Urinary bladder (tissue), 3 donors: ENCODE measurements at regions not wholly inside any gene's neighbourhood (a gene's known extent, or its start where the extent isn't known, plus 50 kb on each side); places are given as distances from the start of the nearest gene placed in this dataset.
"Not testable (repeated sequence)": the region's sequence is repeated elsewhere in the genome, so short reads cannot be mapped to it uniquely, and the experiment has no call there.

ENCODE experiments used
- DNase-seq: peaks from one replicate; pipeline ENCODE4 v3.0.0-alpha.2; 2015; ENCODE audit errors: extremely low spot score
- H3K27ac ChIP-seq: one replicate; pipeline ENCODE4 v1.5.1; 2013; ENCODE audit warnings: low read depth, mild to moderate bottlenecking, moderate library complexity
- H3K36me3 ChIP-seq: one replicate; pipeline ENCODE4 v1.6.1; 2013; ENCODE audit warnings: mild to moderate bottlenecking, moderate library complexity; ENCODE audit not compliant: insufficient read depth
- H3K4me1 ChIP-seq: one replicate; pipeline ENCODE4 v1.6.1; 2013; ENCODE audit warnings: mild to moderate bottlenecking, moderate library complexity; ENCODE audit not compliant: insufficient read depth
- H3K4me3 ChIP-seq: one replicate; pipeline ENCODE4 v1.5.1; 2013; ENCODE audit warnings: low read depth, low read length
- WGBS: extraction: QIAGEN DNeasy Blood & Tissue Kit; methylation state at CpG from one replicate; pipeline ENCODE4 v1.1.7; 2013; 5-methylcytosine and 5-hydroxymethylcytosine counted together
- donor health status: healthy with polysubstance abuse.
- donor health status: healthy.

DNA sequence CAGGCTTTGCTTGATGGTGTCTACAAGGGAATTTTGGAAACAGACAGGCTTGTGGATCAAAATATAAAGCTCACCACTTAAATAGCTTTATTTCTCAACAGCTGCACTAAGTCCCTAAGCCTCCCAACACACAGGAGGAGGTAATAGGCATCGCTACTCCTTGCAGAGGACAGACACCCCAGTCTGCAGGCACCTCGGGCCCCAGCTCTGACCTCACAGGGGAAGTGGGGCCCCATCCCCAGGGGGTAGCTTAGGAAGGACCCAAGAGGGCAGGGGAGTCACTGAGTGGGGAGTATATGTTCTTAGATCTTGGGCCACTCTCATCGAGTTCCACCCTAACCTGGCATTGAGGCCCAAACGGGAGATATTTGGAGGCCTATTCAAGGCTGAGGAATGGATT is 66.7 kb upstream of the XPA start:
- no peaks in the 10 kb centered on the region for H3K4me1 ChIP-seq
- H3K4me3 ChIP-seq: no peak overlapping the region
- no peak overlapping the region for H3K27ac ChIP-seq
- no peak for DNase-seq
- WGBS: 72% methylated on average over 4 of the region's 4 CpGs
- no peaks in the 10 kb centered on the region for H3K36me3 ChIP-seq

DNA sequence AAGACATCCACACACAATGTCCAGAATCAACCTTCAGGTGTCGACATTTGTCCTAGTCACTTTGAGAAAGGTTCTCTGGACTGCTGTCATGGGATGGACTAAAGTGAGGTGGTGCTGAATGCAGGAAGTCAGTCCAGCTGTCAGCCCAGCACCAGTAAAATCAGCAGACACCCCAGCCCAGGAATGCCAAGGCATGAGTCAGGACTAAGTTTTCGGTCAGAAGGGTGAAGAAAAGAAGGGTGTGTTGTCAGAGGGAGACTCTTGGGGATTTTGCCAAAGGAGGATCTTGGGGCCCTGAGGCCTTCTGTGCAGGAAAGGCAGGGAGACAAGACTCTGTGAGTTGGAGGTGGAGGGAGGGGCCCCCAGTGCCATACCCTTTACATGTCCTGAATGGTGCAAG is 69.0 kb upstream of the XPA start:
- 60% methylated on average over 2 of the region's 2 CpGs for WGBS
- no peak for DNase-seq
- Histone ChIP-seq H3K4me1 (no peaks in the 10 kb centered on the region), H3K36me3 (no peaks in the 10 kb centered on the region), H3K27ac (no peak overlapping the region), H3K4me3 (no peak overlapping the region)

DNA sequence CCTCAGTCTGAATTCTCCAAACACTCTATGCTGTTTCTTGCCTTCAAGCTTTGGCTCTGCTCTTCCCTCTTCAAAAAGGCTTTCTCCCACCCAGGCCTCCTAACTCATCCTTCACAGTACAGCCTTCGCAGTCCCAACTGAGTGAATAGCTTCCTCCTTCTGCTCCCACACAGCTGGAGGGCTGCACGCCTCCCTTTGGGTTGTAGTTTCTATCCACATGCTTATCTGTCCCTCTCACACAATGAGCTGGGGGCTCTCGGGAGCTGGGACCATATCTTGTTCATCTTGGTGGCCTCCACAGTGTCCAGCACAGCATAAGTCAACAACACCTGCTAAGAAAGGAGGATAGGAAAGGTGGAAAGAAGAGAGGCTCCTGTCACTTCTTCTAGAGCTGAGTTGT is 69.5 kb upstream of the XPA start:
- WGBS: 87% methylated on average over 3 of the region's 3 CpGs
- H3K36me3 ChIP-seq: no peaks in the 10 kb centered on the region
- no peak for DNase-seq
- H3K4me3 ChIP-seq: no peak overlapping the region
- H3K27ac ChIP-seq: no peak overlapping the region
- H3K4me1 ChIP-seq: no peaks in the 10 kb centered on the region

DNA sequence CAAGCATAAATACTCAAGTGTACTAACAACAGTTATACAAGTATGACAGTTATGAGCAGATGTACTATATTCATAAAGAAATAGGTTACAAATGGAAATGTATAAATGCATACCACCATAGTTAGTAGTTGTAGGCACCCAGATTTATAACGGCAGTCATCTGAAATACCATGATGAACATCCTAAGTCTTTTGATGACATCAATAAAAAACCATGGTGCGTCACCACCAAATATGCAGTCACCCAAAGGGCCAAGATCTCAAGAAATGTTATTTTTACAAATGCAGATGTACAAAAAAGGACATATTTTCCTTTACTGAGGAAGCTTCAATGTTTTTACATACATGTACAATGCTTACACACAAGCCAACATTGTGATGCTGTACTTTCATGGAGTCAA is 70.8 kb upstream of the XPA start:
- Histone ChIP-seq H3K36me3 (no peaks in the 10 kb centered on the region), H3K27ac (no peak overlapping the region), H3K4me3 (no peak overlapping the region), H3K4me1 (no peaks in the 10 kb centered on the region)
- WGBS: 87% methylated on average over 2 of the region's 2 CpGs
- no peak for DNase-seq

- H3K4me1 ChIP-seq: no peaks in the 10 kb centered on the region
- DNase-seq: no peak
- H3K4me3 ChIP-seq: no peak overlapping the region
- H3K27ac ChIP-seq: no peak overlapping the region
- no peaks in the 10 kb centered on the region for H3K36me3 ChIP-seq
- WGBS: 69% methylated on average over 7 of the region's 7 CpGs
Measured at GRCh38 chr9:97768746-97769145, 71.6 kb upstream of the XPA start.

GRCh38 chr9:97769208-97769607 is 72.1 kb upstream of the XPA start:
- WGBS: 42% methylated on average over 5 of the region's 5 CpGs
- Histone ChIP-seq H3K4me3 (no peak overlapping the region), H3K4me1 (no peaks in the 10 kb centered on the region), H3K36me3 (no peaks in the 10 kb centered on the region), H3K27ac (no peak overlapping the region)
- DNase-seq: no peak

- no peaks in the 10 kb centered on the region for H3K36me3 ChIP-seq
- WGBS: 41% methylated on average over 1 of the region's 1 CpG
- DNase-seq: no peak
- H3K4me1 ChIP-seq: no peaks in the 10 kb centered on the region
- no peak overlapping the region for H3K4me3 ChIP-seq
- H3K27ac ChIP-seq: no peak overlapping the region
Measured at GRCh38 chr9:97770808-97771372, 73.8 kb upstream of the XPA start.

DNA sequence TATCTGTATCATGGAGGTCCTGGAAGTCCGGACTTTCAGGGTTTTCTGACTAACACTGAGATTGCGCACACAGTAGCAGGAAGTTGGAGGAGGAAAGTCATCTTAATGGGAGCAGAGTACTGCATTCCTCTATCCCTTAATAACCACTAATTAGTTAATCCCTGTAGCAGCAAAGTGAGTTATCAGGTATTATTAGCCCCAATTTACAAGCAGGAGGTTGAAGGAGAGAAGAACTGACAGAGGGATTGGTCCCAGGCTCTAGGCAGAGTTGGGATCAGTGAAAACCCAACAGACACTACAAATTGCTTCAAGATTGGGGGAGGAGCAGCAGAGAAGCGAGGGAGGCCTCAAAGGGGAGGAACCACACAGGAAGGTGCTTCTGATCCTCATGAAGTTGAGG is 74.5 kb upstream of the XPA start:
- Histone ChIP-seq H3K27ac (no peak overlapping the region), H3K4me3 (no peak overlapping the region), H3K36me3 (no peaks in the 10 kb centered on the region), H3K4me1 (no peaks in the 10 kb centered on the region)
- 65% methylated on average over 3 of the region's 3 CpGs for WGBS
- DNase-seq: no peak

GRCh38 chr9:97772145-97772544 is 75.0 kb upstream of the XPA start:
- Histone ChIP-seq H3K27ac (no peak overlapping the region), H3K36me3 (no peaks in the 10 kb centered on the region), H3K4me1 (no peaks in the 10 kb centered on the region), H3K4me3 (no peak overlapping the region)
- no peak for DNase-seq
- WGBS: 61% methylated on average over 4 of the region's 4 CpGs

DNA sequence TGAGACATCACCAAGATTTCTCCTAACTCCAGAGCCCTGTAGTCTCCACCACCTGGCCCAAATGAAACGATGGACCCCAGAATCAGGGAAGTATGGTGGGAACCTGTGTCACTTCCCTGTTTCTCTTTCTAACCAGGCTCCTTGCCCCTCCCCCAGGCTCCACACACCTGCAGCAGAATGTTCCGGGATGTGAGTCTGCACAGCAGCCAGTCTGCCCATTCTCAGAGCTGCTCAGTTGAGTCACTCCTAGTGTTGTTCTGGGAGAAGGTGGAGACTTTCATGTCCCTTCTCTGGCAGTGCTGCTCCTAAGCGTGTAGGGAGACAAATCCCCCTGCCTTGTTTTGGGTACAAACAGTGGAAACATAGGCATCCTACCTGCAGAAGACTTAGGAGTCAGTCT is 76.0 kb upstream of the XPA start:
- Histone ChIP-seq H3K4me1 (no peaks in the 10 kb centered on the region), H3K27ac (no peak overlapping the region), H3K36me3 (no peaks in the 10 kb centered on the region), H3K4me3 (no peak overlapping the region)
- DNase-seq: no peak
- 85% methylated on average over 3 of the region's 3 CpGs for WGBS

- no peak overlapping the region for H3K27ac ChIP-seq
- no peaks in the 10 kb centered on the region for H3K4me1 ChIP-seq
- H3K4me3 ChIP-seq: no peak overlapping the region
- no peaks in the 10 kb centered on the region for H3K36me3 ChIP-seq
- 26% methylated on average over 3 of the region's 3 CpGs for WGBS
- DNase-seq: no peak
Measured at GRCh38 chr9:97773723-97774122, 76.6 kb upstream of the XPA start.

- 58% methylated on average over 3 of the region's 3 CpGs for WGBS
- Histone ChIP-seq H3K27ac (no peak overlapping the region), H3K36me3 (no peaks in the 10 kb centered on the region), H3K4me1 (no peaks in the 10 kb centered on the region), H3K4me3 (no peak overlapping the region)
- no peak for DNase-seq
Measured at GRCh38 chr9:97774673-97775072, 77.5 kb upstream of the XPA start.

GRCh38 chr9:97778740-97779139 is 74.3 kb upstream of the FOXE1 start:
- not testable (repeated sequence) for H3K4me1 ChIP-seq, H3K36me3 ChIP-seq, H3K27ac ChIP-seq, DNase-seq, H3K4me3 ChIP-seq
- 72% methylated on average over 2 of the region's 2 CpGs for WGBS

DNA sequence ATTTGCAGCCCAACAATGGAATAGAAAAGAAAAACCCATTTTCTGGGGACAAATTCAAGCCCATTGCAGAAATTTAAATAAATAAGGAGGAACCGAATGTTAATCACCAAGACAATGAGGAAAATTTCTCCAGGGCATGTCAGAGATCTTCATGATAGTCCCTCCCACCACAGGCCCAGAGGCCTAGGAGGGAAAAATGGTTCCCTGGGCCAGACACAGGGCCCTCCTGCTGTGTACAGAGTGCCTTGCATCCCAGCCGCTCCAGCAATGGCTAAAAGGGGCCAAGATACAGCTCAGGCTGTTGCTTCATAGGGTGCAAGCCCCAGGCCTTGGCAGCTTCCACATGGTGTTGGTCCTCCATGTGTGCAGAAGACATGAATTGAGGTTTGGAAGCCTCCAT is 73.4 kb upstream of the FOXE1 start:
- H3K4me1 ChIP-seq: no peaks in the 10 kb centered on the region
- no peak overlapping the region for H3K4me3 ChIP-seq
- no peak overlapping the region for H3K27ac ChIP-seq
- no peak for DNase-seq
- H3K36me3 ChIP-seq: no peaks in the 10 kb centered on the region
- 89% methylated on average over 2 of the region's 2 CpGs for WGBS

- Histone ChIP-seq H3K4me3 (no peak overlapping the region), H3K36me3 (no peaks in the 10 kb centered on the region), H3K4me1 (no peaks in the 10 kb centered on the region), H3K27ac (no peak overlapping the region)
- WGBS: 72% methylated on average over 1 of the region's 1 CpG
- no peak for DNase-seq
Measured at GRCh38 chr9:97781902-97782301, 71.1 kb upstream of the FOXE1 start.
